Fibroblast of skin of left quadriceps (primary cell): ENCODE measurements at regions not wholly inside any gene's neighbourhood (a gene's known extent, or its start where the extent isn't known, plus 50 kb on each side); places are given as distances from the start of the nearest gene placed in this dataset.
A peak's percentile ranks its signal among the peaks of the same experiment; 100 is the strongest.
"Not testable (repeated sequence)": the region's sequence is repeated elsewhere in the genome, so short reads cannot be mapped to it uniquely, and the experiment has no call there.

ENCODE experiments used
- DNase-seq, 2 experiments: peaks; one replicate each; pipeline ENCODE4 v3.0.0-alpha.2; 2013; ENCODE audit warnings: low read depth in 2 of 2

DNA sequence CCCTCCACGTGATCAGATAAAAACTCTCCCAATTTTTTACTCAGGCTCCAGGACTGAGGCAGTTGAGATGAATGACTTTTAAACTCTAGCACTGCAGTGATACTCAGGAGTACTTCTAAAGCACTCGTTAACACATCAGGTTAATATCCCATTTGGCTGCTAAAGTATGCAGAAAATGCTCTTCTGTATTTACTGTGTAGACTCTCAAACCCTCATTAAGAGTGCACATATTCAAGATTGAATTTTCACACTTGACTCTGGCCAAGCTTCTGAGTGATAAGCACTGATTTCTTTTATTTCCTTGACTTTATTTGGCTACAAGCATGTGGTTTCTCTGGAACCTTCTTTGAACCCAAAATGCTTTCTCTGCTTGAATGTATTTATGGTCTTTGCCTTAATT lies 392.3 kb upstream of the NECTIN3 start:
- DNase-seq: no peak

- DNase-seq: no peak
Observed at GRCh38 chr3:110680450-110680849, 391.2 kb upstream of the NECTIN3 start.

DNA sequence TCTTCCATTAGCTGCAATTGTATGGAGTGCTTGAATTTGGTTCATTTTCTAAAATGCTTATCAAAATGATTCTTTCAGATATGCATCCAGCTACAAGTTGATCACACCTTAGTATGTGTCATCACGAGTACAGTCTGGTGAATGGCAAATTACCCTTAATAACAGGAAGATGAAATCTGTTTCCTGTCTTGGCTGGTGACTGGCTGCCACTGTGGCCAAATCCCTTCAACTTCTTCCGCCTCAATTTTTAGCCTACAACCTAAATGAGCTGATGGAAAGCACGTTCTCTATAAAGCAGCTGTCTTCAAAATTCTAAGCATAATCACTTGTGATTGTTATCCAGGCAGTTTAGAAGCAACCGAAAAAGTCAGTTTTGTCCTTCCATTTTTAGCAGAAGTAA lies 387.1 kb upstream of the NECTIN3 start:
- no peak for DNase-seq

- DNase-seq: no peak
Observed at GRCh38 chr3:110685630-110686029, 386.0 kb upstream of the NECTIN3 start.

DNA sequence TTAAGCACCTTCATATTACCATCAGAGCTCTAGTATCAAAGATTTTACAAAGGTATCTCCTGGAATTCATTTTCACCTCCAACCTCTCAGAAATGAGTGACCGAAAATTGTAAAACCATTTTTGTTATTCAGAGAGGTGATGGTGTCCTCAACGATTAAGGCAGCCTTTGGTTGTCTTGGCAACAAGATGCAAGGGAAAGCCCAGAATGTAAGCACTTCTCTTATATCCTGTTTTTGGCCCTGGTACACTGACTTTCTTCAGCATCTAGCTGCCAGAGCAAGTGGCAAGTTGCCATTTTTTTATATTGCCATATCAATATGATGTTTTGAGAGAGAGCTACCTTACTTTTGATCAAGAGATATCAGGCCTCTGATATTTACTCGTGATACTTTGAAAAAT lies 384.9 kb upstream of the NECTIN3 start:
- DNase-seq: no peak

DNA sequence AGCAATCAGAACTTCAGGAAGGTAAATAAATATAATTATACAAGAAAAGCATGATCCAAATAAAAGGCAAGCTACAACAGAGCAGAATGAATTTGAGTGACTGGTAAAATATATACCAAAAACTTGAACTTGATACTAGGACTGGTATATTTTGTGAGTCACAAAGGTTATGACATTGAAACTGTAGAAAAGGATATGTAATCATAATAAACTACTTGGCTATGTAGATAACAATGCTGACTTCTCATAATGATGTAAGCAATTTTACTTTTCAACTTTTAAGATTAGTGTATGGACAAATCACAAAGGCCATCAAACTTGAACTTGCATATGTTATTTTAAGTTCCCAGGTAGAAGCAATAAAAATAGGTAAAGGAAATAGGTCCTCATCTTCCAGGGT lies 384.5 kb upstream of the NECTIN3 start:
- DNase-seq: no peak

- DNase-seq: peak in 1 of 2 experiments; percentile 5
Observed at GRCh38 chr3:110697961-110698360, 373.7 kb upstream of the NECTIN3 start.

DNA sequence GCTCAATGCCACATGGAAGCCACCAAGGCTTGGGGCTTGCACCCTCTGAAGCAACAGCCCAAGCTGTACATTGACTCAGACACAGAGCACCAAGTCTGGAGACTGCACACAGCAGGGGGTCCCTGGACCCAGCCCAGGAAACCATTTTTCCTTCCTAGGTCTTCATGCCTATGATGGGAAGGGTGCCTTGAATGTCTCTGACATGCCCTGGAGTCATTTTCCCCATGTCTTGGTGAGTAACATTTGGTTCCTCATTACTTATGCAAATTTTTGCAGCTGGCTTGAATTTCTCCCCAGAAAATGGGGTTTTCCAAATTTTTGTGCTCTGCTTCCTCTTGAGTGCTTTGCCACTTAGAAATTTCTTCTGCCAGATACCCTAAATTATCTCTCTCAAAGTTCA lies 367.3 kb upstream of the NECTIN3 start:
- not testable (repeated sequence) for DNase-seq

GRCh38 chr3:110708156-110708555 lies 363.5 kb upstream of the NECTIN3 start:
- no peak for DNase-seq

- DNase-seq: no peak
Observed at GRCh38 chr3:110710156-110710555, 361.5 kb upstream of the NECTIN3 start.

DNA sequence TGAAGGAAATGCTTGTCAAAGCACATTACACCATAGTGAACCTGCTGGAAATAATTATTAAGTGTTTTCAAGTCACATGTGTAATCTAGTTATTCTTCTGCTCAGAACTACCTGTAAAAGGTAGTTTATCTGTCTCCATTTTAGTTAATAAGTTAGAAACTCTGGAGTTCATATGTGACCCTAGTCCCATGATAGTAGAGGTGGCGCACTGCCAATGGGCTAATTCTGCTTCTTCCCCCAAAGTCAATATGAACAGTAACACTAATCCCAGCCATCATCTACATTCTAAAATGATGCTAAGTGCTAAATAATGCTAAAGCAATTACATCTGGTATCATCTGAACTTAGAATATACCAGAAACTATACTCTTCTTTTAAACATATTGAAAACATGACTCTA lies 361.0 kb upstream of the NECTIN3 start:
- no peak for DNase-seq

DNA sequence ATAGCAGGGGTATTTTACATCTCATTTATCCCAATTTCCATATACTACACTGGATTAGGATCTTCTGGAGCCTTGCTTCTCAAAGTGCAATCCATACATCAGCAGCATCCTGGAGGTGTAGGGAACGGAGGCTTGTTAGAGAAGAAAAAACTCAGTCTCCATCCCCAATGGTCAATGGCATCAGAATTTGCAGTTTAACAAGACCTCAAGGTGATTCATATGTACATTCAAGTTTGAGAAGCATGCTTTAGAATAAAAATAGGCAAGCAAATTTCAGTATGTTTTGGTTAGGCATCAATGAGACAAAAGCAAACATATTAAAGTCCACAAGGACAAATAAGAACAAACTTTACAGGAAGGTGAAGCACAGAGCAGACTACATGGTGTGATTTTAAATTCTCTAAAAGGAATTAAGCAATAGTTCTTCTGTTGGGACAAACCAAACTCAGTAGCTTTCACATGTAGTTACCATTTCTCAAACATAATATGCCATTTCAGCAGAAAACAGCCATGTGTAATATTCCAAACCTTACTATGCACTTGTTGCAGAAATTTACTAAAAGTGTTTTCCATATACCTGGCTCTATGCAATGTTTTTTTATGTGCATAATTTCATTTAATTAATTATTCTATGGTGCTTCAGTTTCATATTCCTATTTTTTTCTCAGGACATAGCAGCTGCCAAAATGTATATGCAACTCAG lies 360.3 kb upstream of the NECTIN3 start:
- no peak for DNase-seq

GRCh38 chr3:110711851-110712516 lies 359.6 kb upstream of the NECTIN3 start:
- no peak for DNase-seq

GRCh38 chr3:110727056-110727455 lies 344.6 kb upstream of the NECTIN3 start:
- DNase-seq: no peak

DNA sequence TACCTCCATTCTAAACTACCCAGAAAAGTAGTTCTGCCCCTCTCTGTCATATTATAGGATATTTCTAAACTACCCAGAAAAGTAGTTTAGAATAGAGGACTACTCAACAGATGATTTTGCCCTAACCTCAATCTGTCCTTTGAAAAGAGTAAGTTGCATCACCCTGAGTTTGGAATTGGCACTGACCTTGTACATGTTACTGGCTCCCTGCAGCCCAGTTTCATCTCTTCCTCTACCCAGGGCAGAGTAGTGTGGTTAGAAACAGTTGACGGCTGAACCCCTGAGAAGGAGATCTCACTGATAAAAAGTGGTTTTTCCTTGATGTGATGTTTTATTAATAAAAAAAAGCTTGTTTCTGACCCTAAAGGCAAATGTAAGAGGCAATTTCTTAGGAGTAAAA lies 340.5 kb upstream of the NECTIN3 start:
- no peak for DNase-seq

DNA sequence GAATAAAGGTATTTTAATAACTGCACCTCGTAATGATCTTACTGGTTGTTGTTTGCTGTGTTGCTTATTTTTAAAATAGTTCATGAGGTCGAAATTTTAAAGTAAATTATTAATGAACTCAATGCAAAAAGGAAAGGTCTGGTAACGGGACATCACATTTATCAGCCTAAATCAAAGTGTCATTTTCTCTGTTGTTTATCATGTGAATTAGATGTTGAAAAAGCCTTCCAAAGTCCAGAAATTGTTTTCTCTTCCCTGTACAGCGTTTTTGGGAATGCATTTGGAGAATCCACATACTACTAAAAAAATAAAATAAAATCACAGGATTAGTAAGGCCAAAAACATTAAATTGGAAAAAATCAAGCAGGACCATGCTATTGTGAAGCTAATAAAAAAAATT lies 339.2 kb upstream of the NECTIN3 start:
- DNase-seq: no peak

DNA sequence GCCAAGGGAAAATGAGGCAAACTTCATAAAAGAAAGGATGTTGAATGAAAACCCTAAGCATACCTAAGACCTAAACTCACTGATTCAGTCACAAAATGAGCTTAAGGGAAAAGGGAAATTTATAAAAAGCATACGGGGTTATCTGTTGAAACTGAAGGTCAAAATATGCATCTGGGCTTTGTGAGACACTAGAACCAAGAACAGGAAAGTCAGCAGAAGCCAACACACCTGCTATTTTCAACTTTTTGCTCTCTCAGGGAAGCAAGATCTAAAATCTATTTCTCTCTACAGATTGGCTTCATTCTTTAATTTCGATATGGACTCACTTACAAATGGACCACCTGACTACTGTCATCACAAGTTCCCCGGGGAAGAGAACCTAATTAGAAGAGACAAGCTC lies 338.6 kb upstream of the NECTIN3 start:
- no peak for DNase-seq

DNA sequence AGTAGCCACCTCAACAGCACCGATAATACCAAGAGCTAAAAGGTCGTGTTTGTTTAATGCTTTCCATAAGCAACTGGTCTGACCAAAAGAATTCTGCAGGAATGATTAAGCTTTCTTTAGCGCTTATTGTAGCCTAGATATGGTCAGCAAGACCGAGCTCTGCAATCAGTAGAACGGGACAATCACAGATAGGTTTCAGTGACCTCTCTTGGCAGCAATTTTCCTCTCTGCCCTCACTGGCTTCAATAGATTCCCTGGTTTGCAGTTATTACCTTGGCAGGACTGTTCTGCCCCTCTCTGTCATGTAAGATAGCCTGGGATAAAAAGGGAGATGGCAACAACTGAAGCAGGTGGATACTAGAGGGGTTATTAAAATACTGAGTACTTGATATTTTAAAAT lies 337.1 kb upstream of the NECTIN3 start:
- DNase-seq: no peak

DNA sequence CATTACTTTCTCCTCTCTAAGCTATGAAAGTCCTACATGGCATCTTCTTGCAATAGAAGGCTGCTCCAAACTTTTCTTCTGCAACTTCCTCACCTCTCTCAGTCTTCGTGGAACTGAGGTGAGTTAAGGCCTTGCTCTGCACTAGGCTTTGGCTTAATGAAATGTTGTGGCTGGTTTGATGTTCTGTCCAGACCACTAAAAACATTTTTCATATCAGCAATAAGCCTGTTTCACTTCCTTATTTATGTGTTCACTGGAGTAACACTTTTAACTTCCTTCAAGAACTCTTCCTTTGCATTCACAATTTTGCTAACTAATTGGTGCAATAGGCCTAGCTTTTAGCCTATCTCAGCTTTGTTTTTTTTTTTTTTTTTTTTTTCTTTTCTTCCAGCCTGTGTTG lies 335.3 kb upstream of the NECTIN3 start:
- DNase-seq: no peak

DNA sequence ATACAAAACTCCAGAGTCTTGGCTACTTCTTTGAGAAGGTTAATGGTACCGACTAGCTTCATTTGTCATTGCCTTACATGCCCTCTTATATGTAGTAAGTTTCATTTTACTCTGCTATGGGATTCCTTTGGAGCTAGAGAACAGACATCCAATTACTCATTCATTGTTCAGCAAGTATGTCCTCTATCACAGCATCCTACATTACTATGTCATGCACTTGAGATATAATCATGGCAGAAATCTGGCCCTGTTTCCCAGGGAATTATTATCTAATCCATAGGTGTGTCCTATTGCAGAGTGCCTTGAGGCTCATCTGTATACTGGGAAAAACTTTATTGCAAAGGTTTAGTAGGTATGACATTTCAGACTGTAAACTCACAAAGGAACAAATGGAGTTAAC lies 333.1 kb upstream of the NECTIN3 start:
- no peak for DNase-seq

DNA sequence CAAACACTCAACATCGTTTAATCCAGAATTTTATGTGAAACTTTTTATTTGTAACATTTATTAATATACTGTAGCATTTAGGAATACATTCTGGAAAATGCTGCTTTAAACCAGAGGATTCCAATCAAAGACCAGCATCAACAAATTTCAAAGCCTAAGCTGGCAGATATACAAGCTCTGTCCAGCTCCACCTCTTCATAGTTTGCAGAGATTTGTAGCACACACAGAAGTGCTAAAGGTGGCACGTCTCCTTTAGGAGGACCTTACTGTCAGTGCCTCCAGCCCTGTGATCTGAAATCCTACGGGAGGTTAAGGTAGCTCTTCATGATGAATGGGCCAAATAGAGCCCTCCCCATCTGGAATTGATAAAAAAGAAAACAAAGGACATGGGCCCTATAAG lies 329.7 kb upstream of the NECTIN3 start:
- no peak for DNase-seq

GRCh38 chr3:110743202-110743601 lies 328.4 kb upstream of the NECTIN3 start:
- no peak for DNase-seq

- no peak for DNase-seq
Observed at GRCh38 chr3:110743984-110744383, 327.6 kb upstream of the NECTIN3 start.

DNA sequence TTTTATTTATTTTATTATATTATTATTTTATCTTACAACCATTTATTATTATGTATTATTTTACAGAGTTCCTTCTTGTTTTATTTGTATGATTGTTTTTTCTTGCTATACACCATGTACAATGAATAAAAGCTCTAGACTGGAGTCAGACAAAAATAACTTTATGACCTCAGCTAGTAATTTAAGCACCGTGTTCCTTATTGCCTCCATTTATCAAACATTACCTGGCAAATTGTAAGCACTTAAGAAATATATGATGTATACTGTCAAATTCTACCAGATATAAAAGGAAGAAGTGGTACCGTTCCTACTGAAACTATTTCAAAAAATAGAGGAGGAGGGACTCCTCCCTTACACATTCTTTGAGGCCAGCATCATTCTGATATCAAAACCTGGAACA lies 326.9 kb upstream of the NECTIN3 start:
- no peak for DNase-seq
